HG02943 (cell line): ENCODE measurements at regions not wholly inside any gene's neighbourhood (a gene's known extent, or its start where the extent isn't known, plus 50 kb on each side); places are given as distances from the start of the nearest gene placed in this dataset.
"Not testable (repeated sequence)": the region's sequence is repeated elsewhere in the genome, so short reads cannot be mapped to it uniquely, and the experiment has no call there.

Source experiments
- ATAC-seq: cut with Tn5 transposase; IDR thresholded peaks from one replicate; pipeline ENCODE4 v1.9.1; 2021; ENCODE audit warnings: mild to moderate bottlenecking, low read depth, moderate library complexity; ENCODE audit not compliant: unreplicated experiment

DNA sequence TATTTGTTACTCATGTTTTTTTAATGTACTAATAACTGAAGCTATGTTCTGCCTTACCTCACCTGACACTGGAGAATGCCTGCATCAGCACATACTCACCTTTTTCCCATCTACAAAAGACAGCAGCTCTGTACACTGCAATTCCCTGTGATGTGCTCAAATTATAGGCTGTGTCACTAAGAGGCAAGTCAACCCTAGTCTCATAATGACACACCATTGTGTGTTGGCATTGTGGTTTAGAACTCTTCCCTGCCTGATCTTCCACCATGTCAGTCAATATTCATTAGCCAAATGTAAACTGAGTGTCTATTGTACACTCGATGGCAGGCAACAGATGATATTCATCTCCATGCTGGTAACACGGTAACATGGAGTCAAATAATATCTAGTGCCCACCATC is 332.1 kb upstream of the TCF4 start:
- no peak for ATAC-seq

DNA sequence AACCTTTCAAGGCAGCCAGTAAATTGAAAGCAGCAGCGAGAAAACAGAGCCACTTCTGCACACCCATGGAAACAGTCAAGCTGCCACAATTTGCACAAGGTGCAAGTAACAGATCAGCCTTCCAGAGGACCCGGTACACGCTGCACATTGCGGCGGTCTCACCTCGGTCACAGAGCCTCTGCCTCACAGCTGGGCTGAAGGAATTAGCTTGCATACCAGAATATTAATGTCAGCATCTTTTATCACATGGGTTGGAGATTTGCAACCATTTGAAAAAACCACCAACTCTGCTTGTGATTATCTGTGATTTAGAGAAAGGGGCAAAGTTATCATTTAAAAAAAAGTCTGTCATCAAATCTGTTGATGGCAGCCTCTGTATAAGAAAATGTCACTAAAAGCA is 330.5 kb upstream of the TCF4 start:
- ATAC-seq, result no peak

DNA sequence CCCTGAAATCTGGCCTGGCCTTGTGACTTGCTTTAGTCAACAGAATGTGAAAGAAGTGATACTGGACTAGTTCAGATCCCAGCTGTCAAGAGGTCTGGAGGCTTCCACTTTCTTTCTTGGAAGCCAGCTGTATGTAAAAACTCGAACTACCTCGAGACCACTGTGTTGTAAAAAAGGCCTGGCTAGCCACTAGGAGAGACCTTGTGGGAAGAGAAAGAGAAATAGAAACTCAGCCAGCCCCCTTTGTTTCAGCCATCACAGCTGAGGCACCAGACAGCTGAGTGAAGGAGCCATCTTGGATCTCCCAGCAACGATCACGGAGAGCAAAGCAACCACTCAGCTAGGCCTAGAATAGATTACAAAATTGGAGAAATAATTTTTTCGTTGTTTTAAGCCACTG is 324.9 kb upstream of the TCF4 start:
- ATAC-seq, result no peak

DNA sequence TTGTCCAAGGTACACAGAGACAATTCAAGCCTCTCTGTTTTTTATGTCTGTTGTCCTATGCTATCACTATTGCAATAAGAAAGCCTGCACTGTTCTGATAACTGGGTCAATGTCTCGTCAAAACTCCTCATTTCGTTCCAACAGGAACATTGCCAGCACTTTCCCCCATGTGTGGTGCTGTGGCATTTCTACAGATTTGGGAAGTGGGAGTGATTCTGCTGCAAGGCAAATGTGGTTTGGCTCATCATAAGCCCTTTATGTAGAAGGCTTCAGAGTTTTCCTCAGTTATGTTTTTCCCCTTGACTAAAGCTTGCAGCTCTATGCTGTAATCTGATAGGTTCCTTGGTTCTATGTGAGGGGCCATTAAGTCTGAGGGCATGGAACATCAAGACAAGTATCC is 324.1 kb upstream of the TCF4 start:
- no peak for ATAC-seq

DNA sequence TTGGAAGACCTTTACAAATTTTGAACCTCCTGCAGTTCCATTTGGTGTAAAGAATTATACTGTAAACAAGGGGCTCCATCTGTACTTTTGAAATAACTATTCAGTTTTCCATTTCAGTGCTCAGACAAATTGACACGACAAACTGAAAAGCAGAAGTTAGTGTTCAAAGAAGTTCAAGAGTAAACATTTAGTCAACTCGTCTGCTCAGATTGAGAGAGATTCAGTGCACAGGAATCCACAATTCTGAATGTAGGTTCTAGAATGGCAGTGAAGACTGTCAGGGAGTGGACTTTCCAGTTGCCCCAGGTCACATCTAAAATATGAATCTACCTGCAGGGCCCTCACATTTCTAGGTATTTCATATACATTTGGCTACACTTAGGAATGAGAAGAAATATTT is 322.3 kb upstream of the TCF4 start:
- ATAC-seq, result no peak

DNA sequence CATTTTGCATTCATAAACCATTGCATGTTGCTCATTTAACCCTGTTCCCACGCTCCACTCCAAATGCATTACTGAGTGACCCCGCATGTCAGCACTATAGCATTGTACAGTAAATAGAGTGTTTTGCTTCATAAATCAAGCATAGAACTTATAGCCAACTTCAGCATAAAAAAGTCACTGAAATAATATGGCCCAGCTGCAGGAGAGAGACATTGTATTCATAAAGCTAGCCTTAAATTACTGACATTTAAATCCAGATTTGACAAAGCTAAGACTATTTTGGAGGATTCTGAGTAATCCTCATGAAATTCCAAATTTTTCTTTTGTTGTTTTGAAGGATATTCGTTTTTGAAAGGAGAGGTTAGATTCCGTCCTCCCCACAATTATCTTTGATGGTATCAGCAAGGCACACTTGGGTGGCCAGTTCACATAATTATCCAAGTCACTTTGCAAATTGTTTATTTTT is 320.9 kb upstream of the TCF4 start:
- no peak for ATAC-seq

DNA sequence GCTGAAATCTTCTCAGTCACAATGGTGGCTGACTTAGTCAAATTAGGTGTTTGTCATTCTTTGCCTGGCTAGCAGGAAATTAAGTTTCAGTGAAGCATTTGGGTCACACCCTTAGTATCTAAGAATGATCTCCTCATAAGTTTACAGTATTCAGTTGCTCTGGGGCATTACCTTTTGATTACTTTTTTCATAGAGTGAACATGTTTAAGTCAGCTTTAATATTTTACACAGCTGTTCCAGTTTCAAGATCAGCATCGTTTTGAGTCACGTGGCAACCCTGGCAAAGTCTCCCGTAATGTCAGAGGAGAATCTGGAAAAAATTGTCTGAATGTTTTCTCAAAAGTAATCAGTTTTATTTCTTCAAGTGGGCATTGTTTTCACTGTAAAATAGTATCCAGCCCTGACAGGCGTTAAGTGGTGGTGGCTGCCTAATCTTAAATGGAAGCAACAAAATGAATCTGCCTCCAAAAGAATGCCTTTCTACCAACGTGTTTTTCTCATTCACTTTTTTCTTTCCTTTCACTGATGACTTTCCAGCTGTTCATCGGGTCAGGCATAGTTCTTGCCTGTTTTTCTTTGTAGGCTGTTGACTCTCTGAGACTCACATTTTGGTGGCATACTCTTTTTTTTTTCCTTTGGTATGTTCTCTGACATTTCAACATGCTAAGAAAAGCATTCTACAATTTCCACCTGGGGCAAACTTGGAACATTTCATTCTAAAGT is 319.6 kb upstream of the TCF4 start:
- ATAC-seq, result no peak

DNA sequence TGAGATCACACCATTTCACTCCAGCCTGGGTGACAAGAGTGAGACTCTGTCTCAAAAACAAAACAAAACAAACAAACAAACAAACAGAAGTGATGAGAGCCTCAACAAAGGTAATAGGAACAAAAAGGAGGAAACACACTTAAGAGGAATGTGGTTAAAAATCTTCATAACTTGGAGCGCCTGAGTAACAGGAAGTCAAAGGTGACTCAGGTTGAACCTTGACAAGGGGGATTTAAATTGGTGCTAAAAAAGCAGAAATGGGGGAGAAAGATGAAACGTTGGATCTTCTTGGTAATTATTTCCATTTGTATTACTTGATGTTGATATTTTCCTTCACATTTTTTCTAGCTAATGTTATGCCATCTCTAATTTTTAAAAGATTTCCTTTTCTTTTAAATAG is 318.5 kb upstream of the TCF4 start:
- no peak for ATAC-seq

DNA sequence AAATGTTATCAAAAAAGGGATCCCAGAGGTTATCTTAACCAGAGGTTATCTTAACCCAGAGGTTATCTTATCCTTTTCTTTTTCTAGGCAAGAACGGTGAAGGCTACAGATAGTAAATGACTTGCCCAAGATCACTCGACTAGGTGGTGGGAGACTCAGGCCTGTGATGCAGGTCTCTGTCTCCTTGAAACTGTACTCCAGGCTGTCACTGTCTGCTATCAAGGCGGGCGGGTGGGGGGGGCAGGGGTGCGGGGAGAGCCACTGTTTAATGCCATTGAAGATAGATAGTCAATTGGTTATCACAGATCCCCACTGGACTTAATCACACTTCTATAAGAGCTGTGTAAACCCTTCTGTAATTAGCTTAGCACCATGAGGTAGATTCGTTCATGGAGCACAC is 315.9 kb upstream of the TCF4 start:
- no peak for ATAC-seq

DNA sequence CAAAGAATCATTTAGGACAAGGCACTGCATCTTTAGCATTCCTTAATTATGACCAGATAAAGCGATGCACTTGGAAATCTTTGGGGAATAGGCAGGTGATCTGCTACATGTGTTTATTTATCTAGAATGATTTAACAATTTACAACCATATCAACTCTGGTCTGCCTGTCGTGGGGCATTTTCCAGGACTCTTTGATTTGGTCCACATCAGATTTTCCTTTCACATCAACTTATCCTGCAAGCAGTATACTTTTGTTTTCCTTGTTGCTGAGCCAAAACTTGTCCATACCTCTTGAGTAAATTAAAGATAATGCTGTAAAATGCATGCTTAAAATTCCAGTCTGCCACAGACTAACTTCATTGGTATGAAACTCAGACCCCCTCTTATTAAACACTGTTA is 312.4 kb upstream of the TCF4 start:
- no peak for ATAC-seq

DNA sequence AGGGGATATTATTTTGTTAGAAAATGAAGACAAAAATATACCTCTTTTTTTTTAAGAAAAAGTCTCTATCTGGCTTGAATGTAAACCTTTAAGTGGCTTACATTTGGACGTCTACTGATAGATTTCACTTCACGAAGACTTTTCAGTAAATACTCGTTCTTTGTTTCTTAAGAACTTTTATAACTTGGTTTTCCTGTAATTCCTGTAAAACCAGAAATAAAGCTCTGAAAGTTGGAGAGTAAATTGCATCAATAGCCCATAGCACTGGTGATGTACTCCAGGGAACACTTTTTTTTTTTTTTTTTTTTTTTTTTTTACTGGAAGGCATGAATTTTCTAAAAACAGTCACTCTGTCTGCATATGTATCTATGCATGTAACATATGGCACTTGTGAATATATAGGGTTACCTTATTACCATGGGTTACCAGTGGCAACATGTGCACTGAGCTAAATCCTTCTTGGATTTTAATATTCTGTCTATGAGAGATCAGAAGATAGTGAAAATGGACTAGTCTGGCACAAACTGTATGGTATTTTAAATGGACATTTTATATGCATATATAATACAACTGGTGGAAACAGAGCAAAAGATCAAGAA is 309.2 kb upstream of the TCF4 start:
- no peak for ATAC-seq

DNA sequence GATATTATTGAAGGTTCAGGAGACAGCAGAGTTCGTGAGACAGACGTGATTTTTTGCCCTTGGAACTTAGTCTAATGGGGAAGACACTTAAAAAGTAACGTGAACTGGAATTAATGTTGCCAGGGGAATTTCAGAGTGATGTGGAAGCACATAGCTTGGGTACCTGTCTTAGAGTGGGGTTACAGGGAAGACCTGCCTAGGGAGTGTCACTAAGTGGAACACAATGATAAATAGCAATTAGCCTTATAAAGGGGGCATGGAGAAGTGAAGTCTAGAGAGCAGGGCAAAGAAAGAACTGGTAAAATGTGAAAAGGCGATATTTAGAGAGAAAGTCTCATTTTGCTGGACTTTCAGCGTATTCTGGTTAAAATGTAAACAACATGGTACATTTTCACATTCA is 306.0 kb upstream of the TCF4 start:
- ATAC-seq, result no peak

DNA sequence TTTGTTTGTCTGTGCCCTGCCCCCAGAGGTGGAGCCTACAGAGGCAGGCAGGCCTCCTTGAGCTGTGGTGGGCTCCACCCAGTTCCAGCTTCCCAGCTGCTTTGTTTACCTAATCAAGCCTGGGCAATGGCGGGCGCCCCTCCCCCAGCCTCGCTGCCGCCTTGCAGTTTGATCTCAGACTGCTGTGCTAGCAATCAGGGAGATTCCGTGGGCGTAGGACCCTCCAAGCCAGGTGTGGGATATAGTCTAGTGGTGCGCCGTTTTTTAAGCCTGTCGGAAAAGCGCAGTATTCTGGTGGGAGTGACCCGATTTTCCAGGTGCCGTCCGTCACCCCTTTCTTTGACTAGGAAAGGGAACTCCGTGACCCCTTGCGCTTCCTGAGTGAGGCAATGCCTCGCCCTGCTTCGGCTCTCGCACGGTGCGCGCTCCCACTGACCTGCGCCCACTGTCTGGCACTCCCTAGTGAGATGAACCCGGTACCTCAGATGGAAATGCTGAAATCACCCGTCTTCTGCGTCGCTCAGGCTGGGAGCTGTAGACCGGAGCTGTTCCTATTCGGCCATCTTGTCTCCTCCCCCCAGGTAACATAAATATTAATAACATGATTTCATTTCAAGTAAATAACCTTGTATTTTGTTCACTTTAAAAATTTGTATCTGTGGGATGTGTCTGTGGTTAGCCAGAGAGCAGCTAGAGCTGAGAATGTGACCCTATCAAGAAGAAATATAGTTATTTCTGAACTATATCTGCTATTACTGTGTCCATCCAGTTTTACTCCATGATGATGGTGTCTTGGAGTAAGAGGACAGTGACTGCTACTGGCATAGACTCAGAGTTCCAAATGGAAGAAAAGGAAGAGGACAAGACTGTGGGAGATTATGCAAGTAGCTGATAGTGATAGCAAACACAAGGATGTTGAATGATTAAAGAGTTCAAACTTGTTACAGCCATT is 305.1 kb upstream of the TCF4 start:
- not testable (repeated sequence) for ATAC-seq

DNA sequence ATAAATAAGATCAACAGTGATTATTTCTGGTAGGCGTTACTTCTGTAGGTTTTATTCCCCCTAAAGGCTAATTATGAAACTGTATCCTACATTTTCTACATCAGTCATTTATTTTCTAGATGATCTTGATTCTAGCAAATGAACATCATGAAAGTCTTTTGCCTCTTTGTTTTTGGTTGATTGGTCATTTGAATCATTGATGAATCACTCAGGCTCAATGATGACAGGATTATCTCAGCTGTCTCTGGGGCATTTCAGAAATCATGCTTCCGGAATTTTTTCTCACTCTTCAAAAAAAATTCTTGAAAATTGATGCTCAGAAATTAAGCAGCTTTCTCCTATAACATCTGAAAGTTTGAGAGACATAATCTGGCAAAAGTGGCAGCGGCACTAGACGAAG is 298.9 kb upstream of the TCF4 start:
- no peak for ATAC-seq

DNA sequence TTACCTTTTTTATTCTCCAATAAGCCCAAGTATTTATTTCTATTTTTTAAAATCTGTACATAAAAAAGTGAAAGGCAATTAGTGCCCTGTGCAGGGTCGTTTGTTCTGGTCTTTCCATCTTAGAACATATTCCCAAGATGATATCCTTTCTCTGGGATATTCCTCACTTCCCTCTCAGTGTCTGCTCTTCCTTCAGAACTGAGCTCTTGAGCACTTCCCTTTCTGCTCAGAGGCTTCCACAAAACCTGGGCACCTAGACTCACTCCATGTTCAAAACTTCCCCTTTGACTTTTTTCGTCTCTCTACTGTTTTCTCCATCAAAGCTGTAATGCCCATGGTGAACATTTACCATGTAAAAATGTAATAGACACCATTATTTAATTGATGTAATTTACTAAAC is 296.5 kb upstream of the TCF4 start:
- no peak for ATAC-seq

DNA sequence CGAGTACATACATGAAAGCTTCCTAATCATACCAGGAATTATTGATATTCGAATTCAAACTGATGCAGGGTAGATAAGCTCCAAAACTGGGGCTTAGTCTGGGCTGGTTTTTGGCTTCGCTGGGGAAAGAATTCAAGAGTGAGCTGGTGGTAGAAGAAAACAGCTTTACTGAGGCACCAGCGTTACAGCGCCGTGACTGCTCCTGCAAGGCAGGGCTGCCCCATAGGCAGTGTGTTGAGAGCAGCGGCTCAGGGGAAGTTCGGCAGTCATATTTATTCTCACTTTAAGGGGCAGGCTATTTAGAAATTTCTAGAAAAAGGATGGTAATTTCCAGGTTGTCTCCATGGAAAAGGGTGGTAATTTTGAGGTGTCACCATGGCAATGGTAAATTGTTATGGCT is 292.6 kb upstream of the TCF4 start:
- ATAC-seq, result no peak

DNA sequence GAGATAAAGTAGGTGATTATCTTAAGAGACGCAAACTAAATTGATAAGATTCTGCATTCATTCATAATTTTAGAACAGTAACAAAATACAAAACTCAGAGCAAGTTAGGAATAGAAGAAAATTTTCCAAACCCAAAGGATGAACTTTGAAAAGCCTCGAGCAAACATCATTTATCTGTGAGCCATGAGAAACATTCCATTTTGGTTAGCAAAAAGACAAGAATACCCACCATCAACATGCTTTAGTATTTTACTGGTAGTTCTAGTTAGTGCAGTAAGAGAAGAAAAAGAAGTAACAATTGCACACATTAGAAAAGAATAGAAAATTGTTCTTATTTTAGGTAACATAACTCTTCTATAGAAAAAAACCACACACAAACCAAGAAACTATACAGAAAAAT is 291.3 kb upstream of the TCF4 start:
- no peak for ATAC-seq

DNA sequence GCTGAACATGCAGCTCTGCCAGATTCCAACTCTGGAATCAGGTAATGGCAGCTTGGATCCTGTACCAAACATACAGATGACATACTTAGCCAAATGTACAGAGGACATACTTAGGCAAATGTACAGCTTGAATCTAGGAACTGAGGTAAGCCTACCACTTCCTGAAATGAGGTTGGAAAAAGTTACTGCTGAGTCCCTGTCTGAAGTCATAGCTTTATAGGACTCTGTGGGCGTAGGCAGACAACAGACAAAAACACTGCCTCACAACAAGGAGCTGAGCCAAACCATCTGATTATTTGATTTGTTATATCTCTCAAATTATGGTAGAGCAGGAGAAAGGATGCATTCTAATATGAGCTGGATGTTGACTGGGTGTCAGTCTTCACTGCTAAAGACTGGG is 290.2 kb upstream of the TCF4 start:
- no peak for ATAC-seq

DNA sequence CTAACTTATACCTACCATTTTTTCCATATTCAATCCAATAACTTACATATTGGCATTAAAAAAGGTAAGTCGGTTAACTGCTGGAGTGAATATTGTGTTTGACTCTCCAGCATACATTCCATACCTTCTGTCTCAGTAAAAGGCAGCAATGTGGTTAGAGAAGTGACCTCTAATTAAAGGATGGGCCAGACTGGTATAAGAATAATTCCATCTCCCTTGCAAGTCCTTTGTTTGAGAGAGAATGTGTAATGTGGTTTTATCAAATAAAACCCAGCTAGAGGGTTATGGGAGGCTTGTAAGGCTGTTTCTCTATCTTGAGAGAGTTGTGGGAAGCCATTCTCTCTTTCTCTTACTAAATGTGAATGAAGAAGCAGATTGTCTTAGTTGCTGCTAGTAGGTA is 289.3 kb upstream of the TCF4 start:
- ATAC-seq, result no peak

DNA sequence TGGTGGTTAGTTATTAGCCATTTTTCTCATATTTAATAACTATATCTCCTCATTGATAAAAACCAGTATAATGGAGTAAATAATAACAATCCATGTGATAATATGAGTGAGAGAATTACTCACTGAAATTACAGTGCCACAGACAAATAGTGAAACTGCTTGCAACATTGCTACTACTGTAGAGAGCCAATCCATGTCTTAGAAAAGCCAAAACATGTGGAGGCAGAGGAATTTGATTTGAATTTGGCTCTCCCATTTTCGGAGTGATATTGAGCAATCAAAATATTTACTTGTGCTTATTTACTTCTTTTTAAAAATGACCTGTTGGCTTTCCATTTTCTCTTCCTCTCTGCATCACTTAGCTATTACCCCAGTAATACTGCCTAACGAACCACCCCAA is 288.3 kb upstream of the TCF4 start:
- ATAC-seq, result no peak

DNA sequence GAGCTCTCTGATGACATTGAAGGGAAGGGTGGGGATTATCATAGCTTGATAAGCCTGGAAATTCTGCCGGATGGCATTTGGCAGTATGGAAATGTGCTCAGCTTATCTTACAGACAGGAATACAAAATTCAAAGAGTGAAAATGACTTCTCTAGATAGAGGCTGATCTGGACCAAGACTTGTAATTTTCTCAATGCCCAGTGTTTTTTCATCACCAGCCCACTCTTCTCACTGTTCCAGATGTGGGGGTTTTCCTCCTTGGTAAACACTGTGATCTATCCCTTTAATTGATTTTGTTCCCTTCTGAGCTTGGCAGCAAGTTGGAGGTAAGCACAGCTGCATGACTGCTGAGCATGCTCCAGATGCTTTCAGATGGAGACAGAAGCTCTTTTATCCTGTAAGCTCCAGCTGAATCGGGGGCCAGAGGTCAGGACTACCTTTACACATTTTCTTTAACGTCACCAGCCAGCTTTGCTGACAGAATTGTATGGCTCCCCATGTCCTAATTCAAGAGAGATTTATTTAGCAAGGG is 287.4 kb upstream of the TCF4 start:
- no peak for ATAC-seq
